OCI-LY3 (cell line): ENCODE measurements at regions not wholly inside any gene's neighbourhood (a gene's known extent, or its start where the extent isn't known, plus 50 kb on each side); places are given as distances from the start of the nearest gene placed in this dataset.

Source experiments
- H2AFZ ChIP-seq: fragments of 200-600, 300-600 bp; shearing (Covaris generic); 2 replicates; pipeline ENCODE4 v1.6.0; 2014; ENCODE audit warnings: antibody characterized with exemption, low read depth, low read length
- H3K27ac ChIP-seq: fragments of 200-600, 300-600 bp; sonication (generic); 2 replicates; pipeline ENCODE4 v1.5.1; 2014; ENCODE audit warnings: mild to moderate bottlenecking, low read length, moderate library complexity, mixed read lengths
- H3K27me3 ChIP-seq: fragments of 200-600, 300-600 bp; sonication (generic); 2 replicates; pipeline ENCODE4 v1.6.1; 2014; ENCODE audit warnings: low read depth, low read length, mixed read lengths
- H3K36me3 ChIP-seq: fragments of 200-600, 300-600 bp; sonication (generic); replicated peaks from 2 replicates; pipeline ENCODE3; 2014; ENCODE audit warnings: low read depth, low read length, mixed read lengths
- H3K4me1 ChIP-seq: fragments of 300-600, 200-600 bp; sonication (generic); 2 replicates; pipeline ENCODE4 v1.6.1; 2014; ENCODE audit warnings: low read length, mixed read lengths
- H3K4me2 ChIP-seq: fragments of 200-600, 300-600 bp; sonication (generic); 2 replicates; pipeline ENCODE4 v1.6.1; 2014; ENCODE audit warnings: low read length, mixed read lengths
- H3K4me3 ChIP-seq: fragments of 300-600, 200-600 bp; sonication (generic); 2 replicates; pipeline ENCODE4 v1.5.1; 2014; ENCODE audit warnings: antibody characterized with exemption, mild to moderate bottlenecking, low read length, moderate library complexity
- H3K79me2 ChIP-seq: fragments of 300-600, 200-600 bp; shearing (Covaris generic); 2 replicates; pipeline ENCODE4 v1.6.1; 2014; ENCODE audit warnings: mild to moderate bottlenecking, low read length, mixed read lengths
- H3K9ac ChIP-seq: fragments of 300-600, 200-600 bp; shearing (Covaris generic); 2 replicates; pipeline ENCODE4 v1.6.0; 2014; ENCODE audit warnings: mild to moderate bottlenecking, low read length, moderate library complexity
- H3K9me3 ChIP-seq: fragments of 200-600, 300-600 bp; shearing (Covaris generic); 2 replicates; pipeline ENCODE4 v1.6.1; 2014; ENCODE audit warnings: low read length, mixed read lengths; ENCODE audit not compliant: insufficient read depth
- H4K20me1 ChIP-seq: fragments of 200-600, 300-600 bp; sonication (generic); 2 replicates; pipeline ENCODE4 v1.6.1; 2016; ENCODE audit warnings: low read length, mixed read lengths; ENCODE audit not compliant: insufficient read depth
- CTCF ChIP-seq: fragments of 200-600, 300-600 bp; sonication (generic); IDR thresholded peaks from 2 replicates; pipeline ENCODE4 v1.5.1; 2014; ENCODE audit warnings: antibody characterized with exemption, low read length, low read depth
- EZH2phosphoT487 ChIP-seq: fragments of 200-600 bp; shearing (Covaris generic); IDR thresholded peaks from 2 replicates; pipeline ENCODE4 v1.6.1; 2018; ENCODE audit warnings: antibody characterized with exemption, mixed run types, low read depth

- H2AFZ ChIP-seq: no peak overlapping the region
- no peaks in the 10 kb centered on the region for H3K36me3 ChIP-seq
- H4K20me1 ChIP-seq: no peaks in the 10 kb centered on the region
- no peaks in the 10 kb centered on the region for H3K9me3 ChIP-seq
- no peaks in the 10 kb centered on the region for H3K27me3 ChIP-seq
- no peak overlapping the region for H3K4me3 ChIP-seq
- H3K79me2 ChIP-seq: no peaks in the 10 kb centered on the region
- H3K9ac ChIP-seq: no peak overlapping the region
- H3K27ac ChIP-seq: no peak overlapping the region
- TF ChIP-seq EZH2phosphoT487 (no peak), CTCF (no peak)
- H3K4me2 ChIP-seq: no peak overlapping the region
- H3K4me1 ChIP-seq: peaks cover 5% of the 10 kb centered on the region; the same call in 1 of the 2 replicates
Observed at GRCh38 chrX:45822124-45822523, 621.4 kb upstream of the DIPK2B start.

GRCh38 chrX:45818913-45819312, 618.2 kb upstream of the DIPK2B start:
- no peak overlapping the region for H3K4me3 ChIP-seq
- H3K79me2 ChIP-seq: no peaks in the 10 kb centered on the region
- no peaks in the 10 kb centered on the region for H3K36me3 ChIP-seq
- H2AFZ ChIP-seq: no peak overlapping the region
- no peaks in the 10 kb centered on the region for H3K27me3 ChIP-seq
- H3K4me1 ChIP-seq: peaks cover 4% of the 10 kb centered on the region; the same call in 1 of the 2 replicates
- no peaks in the 10 kb centered on the region for H4K20me1 ChIP-seq
- H3K27ac ChIP-seq: no peak overlapping the region
- H3K9me3 ChIP-seq: no peaks in the 10 kb centered on the region
- H3K9ac ChIP-seq: no peak overlapping the region
- TF ChIP-seq EZH2phosphoT487 (no peak), CTCF (no peak)
- H3K4me2 ChIP-seq: no peak overlapping the region

GRCh38 chrX:45815441-45815840, 614.8 kb upstream of the DIPK2B start:
- Histone ChIP-seq H3K27ac (no peak overlapping the region), H3K9me3 (no peaks in the 10 kb centered on the region), H3K79me2 (no peaks in the 10 kb centered on the region), H3K27me3 (no peaks in the 10 kb centered on the region), H3K4me1 (peaks cover 4% of the 10 kb centered on the region; the same call in 1 of the 2 replicates), H3K4me3 (no peak overlapping the region), H4K20me1 (no peaks in the 10 kb centered on the region), H3K4me2 (no peak overlapping the region), H3K9ac (no peak overlapping the region), H2AFZ (no peak overlapping the region), H3K36me3 (no peaks in the 10 kb centered on the region)
- no peak for TF ChIP-seq CTCF
- TF ChIP-seq EZH2phosphoT487: no peak

DNA sequence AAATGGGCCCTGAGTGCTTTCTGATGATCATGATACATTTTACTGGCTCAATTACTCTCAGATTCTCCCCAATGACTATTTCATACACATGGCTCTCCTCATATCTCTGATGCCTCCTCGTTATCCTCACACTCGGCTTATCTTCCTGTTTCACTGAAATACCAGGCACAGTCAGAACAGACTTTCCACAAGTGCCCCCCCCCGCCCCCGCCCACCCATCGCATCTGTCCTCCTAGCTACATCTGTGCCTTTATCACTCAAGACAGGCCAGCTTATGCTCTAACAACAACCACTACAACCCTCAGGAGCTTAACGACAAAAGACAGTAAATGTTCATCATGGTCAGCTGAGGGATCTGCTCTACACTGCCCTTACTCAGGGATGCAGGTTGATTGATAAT, 610.6 kb upstream of the DIPK2B start:
- H3K27me3 ChIP-seq: no peaks in the 10 kb centered on the region
- no peaks in the 10 kb centered on the region for H3K79me2 ChIP-seq
- no peak overlapping the region for H3K9ac ChIP-seq
- no peaks in the 10 kb centered on the region for H3K36me3 ChIP-seq
- TF ChIP-seq CTCF (no peak), EZH2phosphoT487 (no peak)
- H2AFZ ChIP-seq: no peak overlapping the region
- H3K4me3 ChIP-seq: no peak overlapping the region
- peaks cover 27% of the 10 kb centered on the region for H3K4me1 ChIP-seq
- H3K4me2 ChIP-seq: no peak overlapping the region
- H4K20me1 ChIP-seq: no peaks in the 10 kb centered on the region
- no peaks in the 10 kb centered on the region for H3K9me3 ChIP-seq
- no peak overlapping the region for H3K27ac ChIP-seq
